ENCODE measurements at regions not wholly inside any gene's neighbourhood (a gene's known extent, or its start where the extent isn't known, plus 50 kb on each side); places are given as distances from the start of the nearest gene placed in this dataset.
"Not testable (repeated sequence)": the region's sequence is repeated elsewhere in the genome, so short reads cannot be mapped to it uniquely, and the experiment has no call there.

DNA sequence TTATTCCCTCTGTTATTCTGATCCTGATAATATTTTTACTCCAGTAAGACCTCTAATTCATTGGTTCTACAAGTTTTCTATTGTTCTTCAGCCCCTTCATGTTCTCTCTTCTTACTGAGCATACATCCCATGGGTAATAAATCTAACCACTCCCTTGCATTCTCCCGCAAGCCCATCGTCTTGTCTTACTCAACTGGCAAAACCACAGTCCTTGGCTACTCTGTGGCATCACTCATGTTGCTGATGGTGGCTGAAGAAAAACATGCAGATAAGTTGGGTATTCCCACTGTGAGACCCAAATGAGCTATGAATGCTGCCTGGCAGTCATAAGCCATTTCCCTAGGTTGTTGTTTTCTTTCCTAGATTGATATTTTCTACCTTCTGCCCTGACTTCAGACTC is 402.2 kb upstream of the AADAT start:
- H3K27me3 ChIP-seq = no peaks in the 10 kb centered on the region
- no peak overlapping the region for H3K4me3 ChIP-seq
- no peaks in the 10 kb centered on the region for H3K36me3 ChIP-seq
- DNase-seq = no peak
- H3K9me3 ChIP-seq = no peaks in the 10 kb centered on the region

DNA sequence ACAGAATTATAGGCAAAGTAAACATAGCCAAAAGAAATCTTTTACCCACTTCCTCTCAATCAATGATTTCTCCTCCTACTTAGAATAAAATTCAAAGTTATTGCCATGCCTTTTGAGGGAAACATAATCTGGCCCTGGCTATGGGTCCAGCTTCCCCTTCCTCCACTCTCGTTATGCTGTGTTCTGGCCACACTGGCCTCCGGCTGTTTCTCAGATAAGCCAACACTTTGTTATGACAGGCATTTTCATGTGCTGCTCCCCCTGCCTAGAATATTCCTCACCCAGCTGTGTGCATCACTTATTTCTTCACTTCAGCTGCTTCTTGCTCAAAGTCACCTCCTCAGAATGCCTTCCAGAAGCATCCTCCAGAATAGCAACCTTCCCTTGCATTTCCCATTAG is 386.6 kb upstream of the AADAT start:
- no peaks in the 10 kb centered on the region for H3K36me3 ChIP-seq
- H3K27me3 ChIP-seq = no peaks in the 10 kb centered on the region
- no peaks in the 10 kb centered on the region for H3K9me3 ChIP-seq
- H3K4me3 ChIP-seq = no peak overlapping the region
- DNase-seq = no peak

DNA sequence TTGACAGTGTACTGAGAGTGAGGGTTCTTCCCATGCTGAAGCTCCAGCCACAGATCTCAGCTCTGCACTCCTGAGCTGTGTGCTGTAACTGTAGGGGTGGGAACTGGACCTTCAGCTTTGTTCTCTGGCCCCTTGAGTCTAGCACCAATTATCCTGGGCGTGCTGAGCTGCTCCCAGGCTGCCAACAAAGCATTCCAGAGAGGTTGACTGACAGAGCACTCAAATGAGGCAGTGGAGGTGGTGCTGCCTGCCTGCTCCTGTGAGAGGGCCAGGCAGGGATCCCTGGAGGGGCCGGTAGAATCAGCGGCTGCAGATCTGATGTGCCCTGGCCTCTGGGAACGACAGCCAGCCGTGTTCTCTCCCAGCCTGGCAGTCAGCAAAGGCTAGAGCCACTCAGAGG is 375.7 kb upstream of the AADAT start:
- Histone ChIP-seq H3K4me3 (no peak overlapping the region), H3K27me3 (no peaks in the 10 kb centered on the region), H3K9me3 (no peaks in the 10 kb centered on the region), H3K36me3 (no peaks in the 10 kb centered on the region)
- DNase-seq = no peak

DNA sequence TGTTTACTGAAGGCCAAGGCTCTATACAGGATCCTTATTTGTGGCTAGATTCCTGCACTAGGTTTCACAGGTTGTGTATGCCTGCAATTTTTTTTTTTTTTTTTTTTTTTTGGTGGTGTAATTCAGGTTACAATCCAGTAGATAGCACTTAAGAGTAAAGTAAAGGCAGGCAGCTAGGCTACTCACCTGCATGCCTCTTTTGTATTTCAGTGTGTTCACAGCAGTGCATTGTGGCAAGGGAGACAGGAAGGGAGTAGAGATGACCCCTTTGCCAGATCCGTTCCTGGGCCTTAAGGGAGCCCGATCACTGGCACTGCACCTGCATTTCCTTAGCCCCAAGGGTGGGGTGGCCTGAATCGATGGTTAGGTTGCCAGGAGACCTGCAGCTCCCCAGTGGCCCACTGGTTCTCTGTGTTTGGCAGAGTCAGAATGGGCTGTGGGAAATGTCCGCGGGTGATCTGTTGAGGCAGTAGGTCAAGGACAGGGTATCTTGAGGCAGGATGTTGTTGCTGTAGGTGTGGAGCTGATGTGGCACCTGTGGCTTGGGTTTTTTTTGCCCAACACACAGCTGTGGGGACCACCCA is 374.9 kb upstream of the AADAT start:
- Histone ChIP-seq H3K36me3 (no peaks in the 10 kb centered on the region), H3K9me3 (no peaks in the 10 kb centered on the region), H3K4me3 (no peak overlapping the region), H3K27me3 (no peaks in the 10 kb centered on the region)
- DNase-seq = no peak

DNA sequence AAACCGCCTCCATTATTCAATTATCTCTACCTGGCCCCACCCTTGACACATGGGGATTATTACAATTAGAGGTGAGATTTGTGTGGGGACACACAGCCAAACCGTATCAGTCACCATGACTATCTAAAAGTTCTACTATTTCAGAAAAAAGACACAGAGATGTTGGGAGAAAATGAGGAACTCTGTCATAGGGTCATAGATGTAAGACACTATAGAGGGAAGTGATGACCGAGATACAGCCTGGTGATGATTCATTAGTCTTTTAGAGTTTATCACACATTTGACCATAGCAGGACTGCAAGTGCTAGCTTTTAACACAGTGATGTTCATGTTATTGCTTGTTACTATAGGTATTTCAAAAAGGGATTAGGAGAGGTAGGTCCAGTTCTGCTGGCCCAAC is 357.0 kb upstream of the AADAT start:
- Histone ChIP-seq H3K4me3 (no peak overlapping the region), H3K27me3 (no peaks in the 10 kb centered on the region), H3K9me3 (no peaks in the 10 kb centered on the region), H3K36me3 (no peaks in the 10 kb centered on the region)
- DNase-seq = no peak

DNA sequence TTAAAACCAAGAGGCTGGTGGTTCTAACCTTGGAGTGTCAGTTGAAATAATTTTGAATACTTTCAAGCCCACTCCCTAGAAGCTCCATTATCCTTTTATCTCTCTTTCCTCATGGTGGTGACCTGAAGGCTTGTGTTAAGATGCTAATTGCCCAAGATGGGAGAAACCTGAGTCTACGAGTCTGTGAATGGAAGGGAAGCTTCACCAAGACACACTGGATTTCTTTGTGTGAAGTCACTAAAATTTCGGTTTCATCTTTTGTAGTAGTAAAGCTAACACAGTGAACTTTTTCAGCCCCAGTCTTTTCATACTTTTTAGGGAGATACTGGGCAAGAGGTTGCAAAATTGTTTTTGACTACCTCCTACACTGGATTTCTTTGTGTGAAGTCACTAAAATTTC is 351.4 kb upstream of the AADAT start:
- H3K36me3 ChIP-seq, DNase-seq, H3K9me3 ChIP-seq, H3K4me3 ChIP-seq, H3K27me3 ChIP-seq: not testable (repeated sequence)

DNA sequence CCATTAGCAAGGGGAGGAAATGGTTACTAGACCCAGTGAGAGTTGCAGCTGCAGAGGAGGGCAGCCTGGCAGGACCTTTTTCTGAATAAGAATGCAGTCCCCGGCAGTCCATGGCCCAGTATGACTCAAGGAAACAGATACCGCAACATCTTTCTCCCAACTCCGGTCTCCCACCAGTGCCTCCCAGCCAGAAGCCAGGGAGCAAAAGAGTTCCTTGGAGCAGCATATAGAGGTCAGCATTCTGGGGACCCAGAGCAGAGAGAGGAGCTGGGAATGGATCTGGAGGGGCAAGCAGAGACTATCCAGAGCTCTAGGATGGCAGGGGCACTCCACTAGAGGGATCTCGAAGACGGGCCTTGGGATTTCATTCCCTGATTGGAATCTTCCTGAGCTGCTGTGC is 339.2 kb upstream of the AADAT start:
- DNase-seq = no peak
- Histone ChIP-seq H3K9me3 (no peaks in the 10 kb centered on the region), H3K4me3 (no peak overlapping the region), H3K36me3 (no peaks in the 10 kb centered on the region), H3K27me3 (no peaks in the 10 kb centered on the region)

DNA sequence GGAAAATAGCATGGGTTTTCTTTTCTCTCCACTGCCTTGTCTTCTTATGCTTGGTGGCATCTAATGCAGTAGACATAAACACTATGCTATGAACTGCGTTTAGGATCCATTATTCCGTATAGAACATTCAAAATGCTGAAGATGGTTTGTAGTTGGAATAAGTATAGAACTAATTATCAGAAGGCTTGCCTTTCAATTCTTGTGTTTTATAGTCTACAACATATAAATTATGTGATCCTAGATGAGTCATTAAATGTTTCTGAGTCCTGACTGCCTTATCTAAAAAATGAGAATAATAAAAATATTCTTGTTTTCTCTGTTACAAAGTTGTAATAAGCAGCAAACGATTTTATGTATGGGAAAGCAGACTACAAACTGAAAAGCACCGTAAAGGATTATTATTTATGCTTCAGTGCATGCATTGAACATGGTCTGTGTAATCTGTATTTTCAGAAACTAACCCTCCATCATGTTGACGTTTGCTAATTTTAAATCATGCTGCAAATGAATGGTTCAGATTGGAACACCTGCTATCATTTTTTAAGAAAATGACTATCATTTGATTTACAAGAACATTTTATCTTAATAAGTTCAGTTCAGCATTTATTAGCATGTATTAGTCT is 335.9 kb upstream of the AADAT start:
- H3K9me3 ChIP-seq = no peaks in the 10 kb centered on the region
- no peak for DNase-seq

DNA sequence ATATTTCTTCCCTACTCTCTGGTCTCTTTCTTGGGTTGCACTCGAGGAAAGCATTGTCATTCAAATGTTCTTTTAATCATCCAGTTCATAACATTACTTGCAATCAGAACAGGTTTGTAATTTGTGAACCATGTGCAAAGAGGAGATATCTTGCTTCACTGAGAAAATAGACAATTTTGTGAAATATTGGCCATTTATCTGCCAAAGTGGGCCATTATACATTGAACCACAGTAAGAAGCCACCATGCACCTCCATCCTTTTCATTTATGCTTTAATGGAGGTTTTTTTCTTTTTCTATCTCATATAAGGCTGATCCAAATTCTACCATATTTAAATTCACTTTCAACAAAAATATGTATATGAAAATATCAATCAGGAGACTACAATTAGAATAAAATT is 335.3 kb upstream of the AADAT start:
- H3K36me3 ChIP-seq = no peaks in the 10 kb centered on the region
- no peaks in the 10 kb centered on the region for H3K27me3 ChIP-seq
- no peak overlapping the region for H3K4me3 ChIP-seq
- no peak for DNase-seq
- no peaks in the 10 kb centered on the region for H3K9me3 ChIP-seq

More for the DNA sequence above, 335.9 kb upstream of the AADAT start:
- Histone ChIP-seq H3K36me3 (no peaks in the 10 kb centered on the region), H3K27me3 (no peaks in the 10 kb centered on the region), H3K4me3 (no peak overlapping the region)

DNA sequence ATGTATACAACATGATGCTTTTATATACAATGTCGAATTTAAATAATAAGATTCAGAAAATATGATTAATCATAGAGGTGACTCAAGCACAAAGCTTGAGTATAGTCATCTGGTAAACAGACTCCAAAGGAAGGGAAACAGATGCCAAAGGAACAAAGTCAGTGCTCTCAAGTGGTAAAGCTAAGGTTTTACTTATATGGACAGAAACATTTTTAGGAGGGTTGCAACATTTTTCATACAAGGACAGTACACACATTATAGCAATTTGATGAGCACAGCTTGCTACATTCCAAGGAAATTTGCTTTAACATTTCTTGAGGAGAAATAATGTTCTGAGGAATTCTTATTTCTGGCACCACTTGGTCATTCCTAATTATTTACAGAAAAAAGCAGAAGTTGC is 333.4 kb upstream of the AADAT start:
- H3K9me3 ChIP-seq = no peaks in the 10 kb centered on the region
- H3K36me3 ChIP-seq = no peaks in the 10 kb centered on the region
- no peak overlapping the region for H3K4me3 ChIP-seq
- no peaks in the 10 kb centered on the region for H3K27me3 ChIP-seq
- no peak for DNase-seq

DNA sequence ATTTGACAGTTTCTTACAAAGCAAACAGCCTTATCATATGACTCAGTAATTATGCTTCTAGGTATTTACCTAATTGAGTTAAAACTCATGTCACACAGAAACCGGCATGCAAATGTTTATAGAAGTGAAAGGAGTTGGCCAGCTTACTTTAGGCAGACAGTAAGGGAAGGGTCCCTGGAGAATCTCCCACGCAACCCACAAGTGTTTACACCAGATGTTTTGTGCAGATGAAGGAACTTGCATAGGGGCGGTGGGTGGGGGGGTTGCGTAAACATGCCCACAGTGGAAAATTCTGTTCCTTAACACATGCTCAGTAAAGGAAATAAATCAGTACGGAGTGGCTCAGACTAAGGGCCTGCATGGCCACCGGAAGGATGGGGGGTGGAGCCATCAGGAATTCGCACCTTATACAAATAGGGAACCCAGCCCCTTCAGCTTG is 330.5 kb upstream of the AADAT start:
- no peaks in the 10 kb centered on the region for H3K9me3 ChIP-seq
- no peak overlapping the region for H3K4me3 ChIP-seq
- H3K27me3 ChIP-seq = no peaks in the 10 kb centered on the region
- DNase-seq = no peak
- no peaks in the 10 kb centered on the region for H3K36me3 ChIP-seq

DNA sequence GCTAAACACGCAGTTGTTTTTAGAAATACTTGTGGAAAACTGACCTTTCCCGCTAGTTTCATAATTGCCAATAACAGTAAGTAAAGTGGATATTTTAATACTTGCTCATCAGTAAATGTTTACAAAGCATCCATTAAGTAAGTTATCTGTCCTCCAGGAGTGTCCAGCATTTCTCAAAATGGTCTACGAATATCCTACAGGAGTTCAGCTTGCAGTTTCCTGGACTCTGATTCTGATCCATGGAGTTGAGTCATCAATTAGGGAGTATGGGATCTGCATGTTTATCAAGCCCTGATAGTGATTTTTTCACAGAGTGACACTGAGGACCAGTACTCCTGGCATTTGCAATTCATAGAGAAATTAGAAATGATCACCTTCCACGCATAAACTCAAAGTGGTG is 325.2 kb upstream of the AADAT start:
- Histone ChIP-seq H3K36me3 (no peaks in the 10 kb centered on the region), H3K27me3 (no peaks in the 10 kb centered on the region), H3K4me3 (no peak overlapping the region), H3K9me3 (no peaks in the 10 kb centered on the region)
- DNase-seq = no peak

DNA sequence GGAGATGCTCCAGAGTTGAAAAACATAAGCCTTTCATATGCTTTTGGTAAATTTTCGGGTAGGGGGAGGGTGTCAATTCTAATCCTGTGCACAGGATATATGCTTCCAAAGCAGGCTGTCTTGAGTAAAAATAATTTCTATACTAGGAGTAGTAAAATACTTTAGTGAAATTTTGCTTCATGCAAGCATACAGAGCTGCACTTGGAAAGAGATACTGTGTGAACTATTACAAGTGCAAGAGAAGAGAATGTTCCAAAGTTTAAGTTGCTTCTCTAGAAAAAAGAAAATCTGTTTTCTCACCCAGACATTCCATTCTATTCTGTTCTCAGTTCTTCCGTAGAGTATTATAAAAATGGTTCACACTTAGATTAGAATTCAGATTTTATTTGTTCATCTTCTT is 324.6 kb upstream of the AADAT start:
- H3K9me3 ChIP-seq = no peaks in the 10 kb centered on the region
- H3K27me3 ChIP-seq = no peaks in the 10 kb centered on the region
- no peak overlapping the region for H3K4me3 ChIP-seq
- H3K36me3 ChIP-seq = no peaks in the 10 kb centered on the region
- no peak for DNase-seq

DNA sequence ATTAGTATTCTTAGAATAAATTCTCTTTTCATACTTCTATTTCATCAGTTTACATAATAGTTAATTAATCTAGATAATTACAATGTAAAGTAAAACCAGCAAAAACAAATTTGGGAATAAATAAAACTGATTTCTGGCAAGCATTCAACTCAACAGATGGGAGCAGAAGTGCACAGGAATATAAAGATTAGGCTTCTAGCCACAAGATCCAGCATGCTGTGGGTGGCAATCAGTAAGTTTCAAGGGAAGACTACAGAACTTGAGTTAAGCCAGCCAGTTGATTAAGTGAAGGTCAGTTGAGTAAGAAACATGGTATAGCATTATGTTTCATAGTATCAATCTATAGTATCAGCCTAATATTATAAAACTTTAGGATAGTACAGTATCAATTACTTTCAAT is 324.2 kb upstream of the AADAT start:
- no peak for DNase-seq

DNA sequence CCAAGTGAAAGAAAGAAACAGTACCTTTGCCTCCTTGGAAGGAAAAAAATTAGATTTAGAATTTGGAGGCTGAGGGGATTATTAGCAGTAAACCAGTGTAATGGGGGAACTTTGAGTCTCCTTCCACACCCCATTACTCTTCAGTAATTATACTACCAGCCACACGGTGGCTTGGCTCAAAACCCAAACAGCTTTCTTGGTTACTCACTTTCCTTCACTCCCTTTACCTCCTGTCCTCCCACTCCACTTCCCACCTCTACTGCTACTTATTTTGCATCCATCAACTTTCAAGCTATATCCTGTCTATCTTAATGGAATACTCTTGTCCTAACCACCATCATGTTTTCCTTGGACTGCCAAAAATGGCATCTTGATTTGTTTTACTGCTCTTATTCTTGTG is 310.6 kb upstream of the AADAT start:
- H3K4me3 ChIP-seq = no peak overlapping the region
- H3K27me3 ChIP-seq = no peaks in the 10 kb centered on the region
- H3K36me3 ChIP-seq = no peaks in the 10 kb centered on the region
- H3K9me3 ChIP-seq = no peaks in the 10 kb centered on the region
- DNase-seq = no peak

More for the DNA sequence above, 324.2 kb upstream of the AADAT start:
- Histone ChIP-seq H3K9me3 (no peaks in the 10 kb centered on the region), H3K36me3 (no peaks in the 10 kb centered on the region), H3K27me3 (no peaks in the 10 kb centered on the region), H3K4me3 (no peak overlapping the region)

DNA sequence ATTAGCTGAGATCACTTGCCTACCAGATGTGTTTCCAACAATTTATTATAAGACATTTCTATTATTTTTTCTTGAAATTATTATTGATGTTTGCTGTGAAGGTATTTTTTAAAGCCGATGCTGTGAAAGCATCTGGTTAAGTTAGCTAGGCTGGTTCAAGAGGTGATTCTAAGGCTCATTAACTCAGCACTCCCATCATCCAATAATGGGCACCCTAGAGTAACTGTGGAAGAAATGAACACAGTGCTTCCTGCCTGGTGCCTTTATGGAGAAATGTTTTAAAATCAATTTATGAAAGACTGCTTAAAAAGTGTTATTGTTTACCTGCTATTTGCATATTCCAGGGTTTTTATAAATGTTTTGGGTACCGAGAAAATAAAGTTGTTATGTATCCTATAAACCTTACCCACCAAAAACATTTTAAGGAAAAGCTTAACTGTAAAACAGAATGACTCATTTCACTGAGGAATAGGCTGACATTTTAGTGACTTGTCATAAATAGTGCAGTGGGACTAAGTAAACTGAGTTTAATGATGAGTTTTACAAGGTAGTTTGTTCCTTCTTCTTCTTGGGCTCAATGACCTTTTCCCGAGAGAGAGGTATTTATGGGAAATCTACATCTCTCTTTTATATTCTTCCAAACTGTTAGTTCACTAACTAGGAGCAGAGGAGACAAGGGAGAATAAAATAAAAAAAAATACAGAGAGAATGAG is 310.0 kb upstream of the AADAT start:
- Histone ChIP-seq H3K9me3 (no peaks in the 10 kb centered on the region), H3K27me3 (no peaks in the 10 kb centered on the region), H3K4me3 (no peak overlapping the region), H3K36me3 (no peaks in the 10 kb centered on the region)
- DNase-seq = no peak

DNA sequence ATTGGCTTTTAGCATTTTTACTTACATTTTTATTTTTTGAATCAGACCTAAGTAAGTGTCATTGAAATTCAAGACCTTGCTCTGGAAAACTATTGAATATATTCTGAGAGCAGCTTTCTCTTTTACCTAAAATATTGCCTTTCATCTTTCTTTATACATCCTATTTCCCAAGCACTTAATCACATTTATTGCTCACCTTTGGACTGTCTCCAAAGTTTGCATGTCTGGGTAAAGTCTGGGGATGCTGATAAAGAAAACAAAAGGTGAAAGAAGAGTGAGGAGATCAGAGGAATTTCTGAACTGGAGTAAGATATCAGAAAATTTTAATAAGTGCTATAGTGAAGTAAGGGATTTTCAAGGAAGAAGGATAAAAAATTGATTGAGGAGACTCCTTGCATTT is 308.5 kb upstream of the AADAT start:
- Histone ChIP-seq H3K27me3 (no peaks in the 10 kb centered on the region), H3K4me3 (no peak overlapping the region), H3K9me3 (no peaks in the 10 kb centered on the region), H3K36me3 (no peaks in the 10 kb centered on the region)
- DNase-seq = no peak

DNA sequence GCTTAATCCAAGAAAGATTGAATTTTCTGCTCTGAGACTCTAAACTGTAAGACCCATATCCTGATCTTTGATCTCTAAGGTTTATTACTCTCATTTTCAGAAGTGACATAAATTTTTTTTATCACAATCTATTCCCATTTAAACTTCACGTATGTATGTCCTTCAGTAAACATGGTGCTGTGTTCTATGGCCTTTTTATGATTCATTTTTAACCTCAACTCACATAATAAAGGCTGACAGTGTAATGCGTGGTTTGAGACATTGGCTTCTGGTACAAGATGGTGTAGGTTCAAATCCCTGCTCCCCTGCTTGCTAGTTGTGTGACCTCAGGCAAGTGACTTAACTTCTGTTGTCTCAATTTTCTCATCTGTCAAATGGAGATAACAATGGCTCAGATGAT is 306.0 kb upstream of the AADAT start:
- no peaks in the 10 kb centered on the region for H3K9me3 ChIP-seq
- H3K4me3 ChIP-seq = no peak overlapping the region
- DNase-seq = no peak
- no peaks in the 10 kb centered on the region for H3K36me3 ChIP-seq
- no peaks in the 10 kb centered on the region for H3K27me3 ChIP-seq
